SK-N-SH (cell line): ENCODE measurements at regions not wholly inside any gene's neighbourhood (a gene's known extent, or its start where the extent isn't known, plus 50 kb on each side); places are given as distances from the start of the nearest gene placed in this dataset.

Experiments used
- CTCF ChIA-PET: fragments of 300-600, 350-600 bp; formaldehyde crosslinking; extraction: SDS; loops from one replicate; lab custom pipeline; 2021; lab: Yijun Ruan, JAX
- POLR2A ChIA-PET: fragments of 350-600 bp; sonication (Branson Sonifier 250); formaldehyde crosslinking; extraction: SDS; loops from one replicate; lab custom pipeline; 2020; ENCODE audit warnings: antibody characterized with exemption, inconsistent platforms; lab: Yijun Ruan, JAX
- DNase-seq: peaks from one replicate; pipeline ENCODE4 v3.0.0; 2012
- H2AFZ ChIP-seq: fragments of 200-600 bp; sonication (generic); 2 replicates; pipeline ENCODE4 v1.8.1; 2016; ENCODE audit warnings: antibody characterized with exemption, mild to moderate bottlenecking, low read depth
- H3F3A ChIP-seq: fragments of 200-600 bp; sonication (generic); replicated peaks from 2 replicates; pipeline ENCODE3; 2016; ENCODE audit warnings: antibody characterized with exemption, mild to moderate bottlenecking; ENCODE audit not compliant: insufficient read depth
- H3K27ac ChIP-seq, 2 experiments: fragments of 200-500 bp in 1 of 2; fragments of 200-600 bp in 1 of 2; sonication (Bioruptor generic) in 1 of 2; sonication (generic), shearing (Covaris generic) in 1 of 2; 2 replicates each; pipeline versions ENCODE4 v1.5.1 to v1.6.1; 2014 to 2016; ENCODE audit warnings: low read depth in 2 of 2, inconsistent platforms in 1 of 2, low read length in 1 of 2, mild to moderate bottlenecking in 1 of 2, mixed read lengths in 1 of 2
- H3K27me3 ChIP-seq: fragments of 200-600 bp; sonication (generic), shearing (Covaris generic); 2 replicates; pipeline ENCODE4 v1.6.1; 2016; ENCODE audit warnings: mixed run types; ENCODE audit not compliant: insufficient read depth
- H3K36me3 ChIP-seq, 2 experiments: fragments of 200-500 bp in 1 of 2; fragments of 200-600 bp in 1 of 2; sonication (Bioruptor generic) in 1 of 2; sonication (generic) in 1 of 2; replicated peaks in 1 of 2; 2 replicates each; pipeline versions ENCODE3 to v1.5.1; 2014 to 2016; ENCODE audit warnings: low read length in 1 of 2, mild to moderate bottlenecking in 1 of 2; ENCODE audit not compliant: insufficient read depth in 2 of 2, control insufficient read depth in 1 of 2
- H3K4me1 ChIP-seq, 2 experiments: fragments of 200-500 bp in 1 of 2; fragments of 200-600 bp in 1 of 2; sonication (Bioruptor generic) in 1 of 2; sonication (generic), shearing (Covaris generic) in 1 of 2; 2 replicates each; pipeline versions ENCODE4 v1.5.1 to v1.6.1; 2014 to 2016; ENCODE audit warnings: low read depth in 1 of 2, low read length in 1 of 2, mixed run types in 1 of 2; ENCODE audit not compliant: insufficient read depth in 2 of 2, control insufficient read depth in 1 of 2
- H3K4me2 ChIP-seq: fragments of 200-600 bp; sonication (generic), shearing (Covaris generic); 2 replicates; pipeline ENCODE4 v1.6.1; 2017; ENCODE audit warnings: mixed run types
- H3K4me3 ChIP-seq, 2 experiments: fragments of 200-500 bp in 1 of 2; fragments of 200-600 bp in 1 of 2; sonication (Bioruptor generic) in 1 of 2; sonication (generic), shearing (Covaris generic) in 1 of 2; 2 replicates each; pipeline versions ENCODE4 v1.5.1 to v1.8.1; 2014 to 2016; ENCODE audit warnings: low read depth in 2 of 2, inconsistent platforms in 1 of 2, low read length in 1 of 2, mild to moderate bottlenecking in 1 of 2, mixed read lengths in 1 of 2, moderate library complexity in 1 of 2
- H3K79me2 ChIP-seq: fragments of 200-600 bp; sonication (generic); 2 replicates; pipeline ENCODE4 v1.8.1; 2017; ENCODE audit warnings: mild to moderate bottlenecking; ENCODE audit not compliant: insufficient read depth
- H3K9ac ChIP-seq: fragments of 200-600 bp; sonication (generic); 2 replicates; pipeline ENCODE4 v1.6.1; 2017; ENCODE audit warnings: mixed run types
- H3K9me2 ChIP-seq: fragments of 200-600 bp; sonication (generic); 2 replicates; pipeline ENCODE4 v1.6.1; 2017; ENCODE audit warnings: mixed run types
- H3K9me3 ChIP-seq: fragments of 200-600 bp; sonication (generic); 2 replicates; pipeline ENCODE4 v1.6.1; 2017; ENCODE audit warnings: mixed run types, mild to moderate bottlenecking, moderate library complexity
- H4K20me1 ChIP-seq: fragments of 200-600 bp; sonication (generic); 2 replicates; pipeline ENCODE4 v1.6.1; 2017; ENCODE audit warnings: mild to moderate bottlenecking, mixed run types; ENCODE audit not compliant: insufficient read depth
- CHD2 ChIP-seq: fragments of 150-350 bp; IDR thresholded peaks from 2 replicates; pipeline ENCODE4 v1.6.1; 2018; ENCODE audit warnings: low read length; ENCODE audit not compliant: partially characterized antibody
- CTCF ChIP-seq: fragments of 200-600 bp; sonication (generic); IDR thresholded peaks from 2 replicates; pipeline ENCODE4 v1.6.1; 2017; ENCODE audit warnings: antibody characterized with exemption, mild to moderate bottlenecking, moderate library complexity
- FOXJ3 ChIP-seq: sonication (generic); formaldehyde crosslinking; IDR thresholded peaks from 2 replicates; pipeline ENCODE4 v1.5.1; 2020; ENCODE audit warnings: mild to moderate bottlenecking, missing genetic modification reagents
- GABPA ChIP-seq: IDR thresholded peaks from 2 replicates; pipeline ENCODE4 v1.4.0; 2012; ENCODE audit warnings: low read depth, mild to moderate bottlenecking
- GATA2 ChIP-seq: sonication (generic); formaldehyde crosslinking; IDR thresholded peaks from 2 replicates; pipeline ENCODE4 v1.5.0; 2020; ENCODE audit warnings: mild to moderate bottlenecking, missing genetic modification reagents
- MEF2A ChIP-seq: IDR thresholded peaks from 2 replicates; pipeline ENCODE4 v1.4.0; 2012; ENCODE audit warnings: low read depth, borderline replicate concordance
- RCOR1 ChIP-seq: fragments of 150-350 bp; IDR thresholded peaks from 2 replicates; pipeline ENCODE4 v1.6.1; 2017; ENCODE audit warnings: antibody characterized with exemption, low read length
- RXRA ChIP-seq: IDR thresholded peaks from 2 replicates; pipeline ENCODE4 v1.4.0; 2012; ENCODE audit warnings: low read depth, mild to moderate bottlenecking, borderline replicate concordance
- TCF12 ChIP-seq: IDR thresholded peaks from 2 replicates; pipeline ENCODE4 v1.4.0; 2012
- WGBS: methylation state at CpG from one replicate; pipeline ENCODE4 v1.1.6; 2017; ENCODE audit warnings: low lambda C conversion rate; 5-methylcytosine and 5-hydroxymethylcytosine counted together
- TF ChIP-seq, protein P1 (sequence below): fragments of 150-350 bp; IDR thresholded peaks from 2 replicates; pipeline ENCODE4 v1.6.1; 2016; ENCODE audit warnings: mild to moderate bottlenecking, low read depth, low read length
- TF ChIP-seq, protein P2 (sequence below): IDR thresholded peaks from 2 replicates; pipeline ENCODE4; 2012

DNA sequence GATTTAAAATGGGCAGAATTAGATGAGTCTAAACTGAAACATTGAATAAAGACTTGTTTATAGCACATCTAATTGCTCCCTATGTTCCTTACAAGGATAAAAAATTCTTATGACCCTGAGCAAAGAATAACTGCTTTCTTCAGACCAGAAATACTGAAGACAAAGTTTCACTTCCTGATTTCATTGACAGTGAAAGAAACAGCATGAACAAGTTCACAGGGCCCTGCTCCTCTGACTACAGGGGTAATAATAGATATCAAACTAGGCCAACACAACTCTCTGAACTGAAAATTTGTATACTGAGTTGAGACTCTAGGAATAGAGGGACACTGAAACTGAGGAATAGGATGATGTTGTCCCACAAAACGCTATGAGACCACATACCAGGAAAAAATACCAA, 1383.3 kb upstream of the CDH2 start:
- no peak overlapping the region for H3K27ac ChIP-seq
- no peaks in the 10 kb centered on the region for H3K79me2 ChIP-seq
- no peak overlapping the region for H3K4me2 ChIP-seq
- TF ChIP-seq GATA2 (no peak), GABPA (no peak), RCOR1 (no peak), CTCF (no peak), RXRA (no peak), FOXJ3 (CRISPR knock-in tag) (no peak), CHD2 (no peak), TCF12 (no peak), MEF2A (no peak)
- TF ChIP-seq, protein P1, sequence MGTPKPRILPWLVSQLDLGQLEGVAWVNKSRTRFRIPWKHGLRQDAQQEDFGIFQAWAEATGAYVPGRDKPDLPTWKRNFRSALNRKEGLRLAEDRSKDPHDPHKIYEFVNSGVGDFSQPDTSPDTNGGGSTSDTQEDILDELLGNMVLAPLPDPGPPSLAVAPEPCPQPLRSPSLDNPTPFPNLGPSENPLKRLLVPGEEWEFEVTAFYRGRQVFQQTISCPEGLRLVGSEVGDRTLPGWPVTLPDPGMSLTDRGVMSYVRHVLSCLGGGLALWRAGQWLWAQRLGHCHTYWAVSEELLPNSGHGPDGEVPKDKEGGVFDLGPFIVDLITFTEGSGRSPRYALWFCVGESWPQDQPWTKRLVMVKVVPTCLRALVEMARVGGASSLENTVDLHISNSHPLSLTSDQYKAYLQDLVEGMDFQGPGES = no peak
- TF ChIP-seq, all 33 proteins: peak for 0
- Histone ChIP-seq H2AFZ (no peak overlapping the region), H3K9me2 (no peaks in the 10 kb centered on the region), H3F3A (no peaks in the 10 kb centered on the region), H3K27me3 (no peaks in the 10 kb centered on the region), H3K9me3 (no peaks in the 10 kb centered on the region), H3K4me3 (no peak overlapping the region), H3K4me1 (no peaks in the 10 kb centered on the region), H3K9ac (no peak overlapping the region), H4K20me1 (no peaks in the 10 kb centered on the region), H3K36me3 (no peaks in the 10 kb centered on the region)
- DNase-seq = no peak
- POLR2A ChIA-PET = no interaction called here
- CTCF ChIA-PET = no interaction called here
- WGBS = 17% methylated on average over 1 of the region's 1 CpG

DNA sequence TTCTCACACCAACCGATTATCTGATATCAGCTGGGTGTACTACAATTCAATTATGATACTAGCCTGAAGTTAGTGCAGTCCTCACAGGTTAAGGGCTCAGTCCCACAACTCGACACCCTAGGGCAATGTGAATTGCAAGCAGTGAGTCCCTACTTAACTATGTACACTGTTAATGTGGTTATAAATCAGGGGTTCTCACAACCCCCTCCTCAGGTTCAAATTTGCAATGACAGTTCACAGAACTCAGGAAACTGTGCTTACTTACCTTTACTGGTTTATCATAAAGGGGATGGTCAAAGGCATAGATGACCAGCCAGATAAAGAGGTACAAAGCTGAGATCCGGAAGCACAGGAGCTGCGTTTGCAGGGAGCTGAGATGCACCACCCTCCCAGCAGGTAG, 1379.1 kb upstream of the CDH2 start:
- ChIA-PET POLR2A (no interaction called here), CTCF (interaction anchor here (1.2 kb wide), 1 partner anchor 160 kb away, joined by 3 read pairs; no protein-coding TSS in a partner anchor)
- no peak overlapping the region for H3K4me2 ChIP-seq
- no peak for DNase-seq
- H3K36me3 ChIP-seq = no peaks in the 10 kb centered on the region
- no peaks in the 10 kb centered on the region for H3F3A ChIP-seq
- H3K4me1 ChIP-seq = no peaks in the 10 kb centered on the region
- H3K9ac ChIP-seq = no peak overlapping the region
- H3K27me3 ChIP-seq = no peaks in the 10 kb centered on the region
- no peaks in the 10 kb centered on the region for H3K9me2 ChIP-seq
- WGBS = 71% methylated on average over 4 of the region's 4 CpGs
- no peak overlapping the region for H2AFZ ChIP-seq
- H3K27ac ChIP-seq = no peak overlapping the region
- H3K4me3 ChIP-seq = no peak overlapping the region
- H3K79me2 ChIP-seq = no peaks in the 10 kb centered on the region
- no peaks in the 10 kb centered on the region for H3K9me3 ChIP-seq
- H4K20me1 ChIP-seq = no peaks in the 10 kb centered on the region
- no peak for TF ChIP-seq TCF12
- TF ChIP-seq, protein P2, sequence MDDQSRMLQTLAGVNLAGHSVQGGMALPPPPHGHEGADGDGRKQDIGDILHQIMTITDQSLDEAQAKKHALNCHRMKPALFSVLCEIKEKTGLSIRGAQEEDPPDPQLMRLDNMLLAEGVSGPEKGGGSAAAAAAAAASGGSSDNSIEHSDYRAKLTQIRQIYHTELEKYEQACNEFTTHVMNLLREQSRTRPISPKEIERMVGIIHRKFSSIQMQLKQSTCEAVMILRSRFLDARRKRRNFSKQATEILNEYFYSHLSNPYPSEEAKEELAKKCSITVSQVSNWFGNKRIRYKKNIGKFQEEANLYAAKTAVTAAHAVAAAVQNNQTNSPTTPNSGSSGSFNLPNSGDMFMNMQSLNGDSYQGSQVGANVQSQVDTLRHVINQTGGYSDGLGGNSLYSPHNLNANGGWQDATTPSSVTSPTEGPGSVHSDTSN = no peak
